Mesendoderm (in vitro differentiated cells): ENCODE measurements at regions not wholly inside any gene's neighbourhood (a gene's known extent, or its start where the extent isn't known, plus 50 kb on each side); places are given as distances from the start of the nearest gene placed in this dataset.

Experiments
- DNase-seq: peaks from one replicate; pipeline ENCODE4 v3.0.0; 2013
- H2AK5ac ChIP-seq: 2 replicates; pipeline ENCODE4 v1.6.1; 2013; ENCODE audit warnings: low read length, inconsistent platforms
- H2BK120ac ChIP-seq: 2 replicates; pipeline ENCODE4 v1.6.1; 2013; ENCODE audit warnings: low read depth, mild to moderate bottlenecking, low read length, moderate library complexity, mixed read lengths
- H2BK15ac ChIP-seq: replicated peaks from 2 replicates; pipeline ENCODE4 v1.6.1; 2013; ENCODE audit warnings: low read depth, mild to moderate bottlenecking, moderate library complexity
- H2BK5ac ChIP-seq: 2 replicates; pipeline ENCODE4 v1.6.1; 2013; ENCODE audit warnings: low read length, inconsistent platforms
- H3K18ac ChIP-seq: 2 replicates; pipeline ENCODE4 v1.6.1; 2013; ENCODE audit warnings: mild to moderate bottlenecking, low read length, mixed read lengths
- H3K23ac ChIP-seq: one replicate; pipeline ENCODE4 v1.6.1; 2013; ENCODE audit warnings: low read length
- H3K27ac ChIP-seq: 2 replicates; pipeline ENCODE4 v1.5.1; 2013; ENCODE audit warnings: low read depth, mild to moderate bottlenecking, inconsistent platforms, low read length, moderate library complexity
- H3K27me3 ChIP-seq: 2 replicates; pipeline ENCODE4 v1.6.1; 2013; ENCODE audit warnings: low read length, control low read depth, mild to moderate bottlenecking, inconsistent platforms; ENCODE audit not compliant: insufficient read depth, poor library complexity
- H3K36me3 ChIP-seq: 2 replicates; pipeline ENCODE4 v1.6.1; 2013; ENCODE audit warnings: low read length, inconsistent platforms; ENCODE audit not compliant: control insufficient read depth, insufficient read depth
- H3K4ac ChIP-seq: one replicate; pipeline ENCODE4 v1.6.1; 2013; ENCODE audit warnings: low read depth, mild to moderate bottlenecking, low read length, moderate library complexity
- H3K4me1 ChIP-seq: 2 replicates; pipeline ENCODE4 v1.6.1; 2013; ENCODE audit warnings: low read depth, low read length, inconsistent platforms; ENCODE audit not compliant: control insufficient read depth
- H3K4me2 ChIP-seq: 2 replicates; pipeline ENCODE4 v1.6.1; 2013; ENCODE audit warnings: low read length
- H3K4me3 ChIP-seq: 2 replicates; pipeline ENCODE4 v1.5.1; 2013; ENCODE audit warnings: mild to moderate bottlenecking, low read length
- H3K56ac ChIP-seq: one replicate; pipeline ENCODE4 v1.6.1; 2013; ENCODE audit warnings: low read length
- H3K79me1 ChIP-seq: 2 replicates; pipeline ENCODE4 v1.6.1; 2013; ENCODE audit warnings: low read length, inconsistent platforms
- H3K79me2 ChIP-seq: 2 replicates; pipeline ENCODE4 v1.6.1; 2013; ENCODE audit warnings: mild to moderate bottlenecking, low read length; ENCODE audit not compliant: control insufficient read depth, insufficient read depth
- H3K9ac ChIP-seq: 2 replicates; pipeline ENCODE4 v1.6.1; 2013; ENCODE audit warnings: low read length, inconsistent platforms
- H4K5ac ChIP-seq: one replicate; pipeline ENCODE4 v1.6.1; 2013; ENCODE audit warnings: low read length
- H4K8ac ChIP-seq: one replicate; pipeline ENCODE4 v1.6.1; 2013; ENCODE audit warnings: low read depth, mild to moderate bottlenecking, control low read depth, low read length, moderate library complexity
- WGBS: extraction: QIAGEN DNeasy Blood & Tissue Kit; methylation state at CpG from one replicate; pipeline ENCODE4 v1.1.7; 2013; ENCODE audit warnings: low lambda C conversion rate, missing lambda C conversion rate; ENCODE audit not compliant: insufficient coverage; ENCODE audit errors: extremely low coverage; 5-methylcytosine and 5-hydroxymethylcytosine counted together

DNA sequence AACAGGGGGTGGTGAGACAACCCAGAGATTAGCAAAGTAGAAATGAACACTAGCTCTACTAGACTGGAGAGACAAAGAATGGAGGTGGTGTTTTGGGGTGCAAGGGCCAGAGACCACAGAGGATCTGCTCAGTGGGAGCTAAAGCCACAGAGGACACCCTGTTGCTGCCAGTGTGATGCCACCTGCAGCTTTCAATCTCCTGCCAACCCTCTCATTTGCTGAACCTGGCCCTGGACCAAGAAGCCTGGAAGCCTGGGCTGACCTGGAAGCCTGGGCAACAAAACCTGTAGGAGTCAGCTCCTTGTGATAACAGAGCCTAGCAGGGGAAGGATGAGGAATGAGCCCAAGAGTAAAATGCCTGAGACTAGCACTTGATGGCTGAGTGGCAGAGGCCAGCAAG is 81.1 kb upstream of the ADO start:
- Histone ChIP-seq H2BK15ac (no peak overlapping the region), H3K4me3 (no peak overlapping the region), H3K27me3 (no peaks in the 10 kb centered on the region), H3K4me2 (no peak overlapping the region), H3K4me1 (no peaks in the 10 kb centered on the region), H2AK5ac (no peak overlapping the region), H4K8ac (no peak overlapping the region), H3K79me2 (no peaks in the 10 kb centered on the region), H3K23ac (no peak overlapping the region), H4K5ac (no peak overlapping the region), H2BK5ac (no peak overlapping the region), H3K79me1 (no peaks in the 10 kb centered on the region), H3K56ac (no peak overlapping the region), H3K27ac (no peak overlapping the region), H2BK120ac (no peak overlapping the region), H3K18ac (no peak overlapping the region), H3K9ac (no peak overlapping the region), H3K36me3 (no peaks in the 10 kb centered on the region), H3K4ac (no peak overlapping the region)
- no peak for DNase-seq

DNA sequence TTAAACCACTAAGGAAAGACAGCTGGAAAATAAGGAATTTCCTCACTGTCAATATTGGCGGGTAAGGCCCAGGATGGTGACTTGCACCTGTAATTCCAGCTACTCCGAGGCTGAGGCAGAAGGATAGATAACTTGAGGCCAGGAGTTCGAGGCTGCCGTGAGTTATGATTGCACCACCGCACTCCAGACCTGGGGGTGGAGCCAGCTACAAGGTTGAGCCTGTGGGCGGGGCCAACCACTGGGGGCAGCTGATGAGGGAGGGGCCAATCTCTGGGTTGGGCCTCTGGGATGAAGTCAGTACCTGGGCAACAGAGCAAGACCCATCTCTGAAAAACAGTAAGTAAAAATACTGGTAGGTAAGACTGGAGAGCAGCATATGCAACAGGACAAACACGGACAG is 80.1 kb upstream of the ADO start:
- no peaks in the 10 kb centered on the region for H3K36me3 ChIP-seq
- H4K5ac ChIP-seq = no peak overlapping the region
- no peak for DNase-seq
- no peak overlapping the region for H2BK5ac ChIP-seq
- H3K27me3 ChIP-seq = no peaks in the 10 kb centered on the region
- no peaks in the 10 kb centered on the region for H3K4me1 ChIP-seq
- no peak overlapping the region for H2AK5ac ChIP-seq
- no peak overlapping the region for H3K9ac ChIP-seq
- H3K27ac ChIP-seq = no peak overlapping the region
- no peak overlapping the region for H3K4me2 ChIP-seq
- no peak overlapping the region for H2BK15ac ChIP-seq
- no peaks in the 10 kb centered on the region for H3K79me1 ChIP-seq
- H3K4ac ChIP-seq = no peak overlapping the region
- H2BK120ac ChIP-seq = no peak overlapping the region
- WGBS = no CpG with 5 or more reads among the region's 7 CpGs
- H3K56ac ChIP-seq = no peak overlapping the region
- H3K79me2 ChIP-seq = no peaks in the 10 kb centered on the region
- H4K8ac ChIP-seq = no peak overlapping the region
- no peak overlapping the region for H3K23ac ChIP-seq
- H3K18ac ChIP-seq = no peak overlapping the region
- H3K4me3 ChIP-seq = no peak overlapping the region

DNA sequence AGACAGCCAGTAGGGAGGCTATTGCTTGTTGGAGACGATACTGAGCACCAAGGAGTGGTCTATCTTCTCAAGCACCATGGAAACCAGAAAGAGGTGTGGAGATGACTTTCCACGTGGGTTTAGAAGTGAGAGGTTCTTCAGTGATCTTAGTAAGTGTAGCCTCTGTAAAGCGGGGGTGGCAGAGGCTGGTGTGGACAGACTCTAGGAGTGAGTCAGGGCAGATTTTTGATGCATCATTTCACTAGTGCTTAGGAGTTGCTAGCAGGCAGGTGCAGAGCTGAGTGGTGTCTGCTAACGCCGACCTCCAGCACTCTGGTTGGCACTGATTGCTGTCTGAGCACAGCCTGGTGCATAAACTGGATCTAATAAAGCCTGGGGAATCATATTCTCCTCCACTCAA is 78.4 kb upstream of the ADO start:
- H2BK5ac ChIP-seq = no peak overlapping the region
- H3K79me1 ChIP-seq = no peaks in the 10 kb centered on the region
- no peak overlapping the region for H2BK15ac ChIP-seq
- H3K36me3 ChIP-seq = no peaks in the 10 kb centered on the region
- no CpG with 5 or more reads among the region's 5 CpGs for WGBS
- no peak overlapping the region for H3K23ac ChIP-seq
- no peak overlapping the region for H3K9ac ChIP-seq
- H4K8ac ChIP-seq = no peak overlapping the region
- H2AK5ac ChIP-seq = no peak overlapping the region
- H3K27me3 ChIP-seq = no peaks in the 10 kb centered on the region
- H3K4me1 ChIP-seq = no peaks in the 10 kb centered on the region
- H3K79me2 ChIP-seq = no peaks in the 10 kb centered on the region
- H3K4me3 ChIP-seq = no peak overlapping the region
- H3K18ac ChIP-seq = no peak overlapping the region
- H4K5ac ChIP-seq = no peak overlapping the region
- H3K27ac ChIP-seq = no peak overlapping the region
- DNase-seq = no peak
- H2BK120ac ChIP-seq = no peak overlapping the region
- no peak overlapping the region for H3K56ac ChIP-seq
- H3K4me2 ChIP-seq = no peak overlapping the region
- no peak overlapping the region for H3K4ac ChIP-seq

DNA sequence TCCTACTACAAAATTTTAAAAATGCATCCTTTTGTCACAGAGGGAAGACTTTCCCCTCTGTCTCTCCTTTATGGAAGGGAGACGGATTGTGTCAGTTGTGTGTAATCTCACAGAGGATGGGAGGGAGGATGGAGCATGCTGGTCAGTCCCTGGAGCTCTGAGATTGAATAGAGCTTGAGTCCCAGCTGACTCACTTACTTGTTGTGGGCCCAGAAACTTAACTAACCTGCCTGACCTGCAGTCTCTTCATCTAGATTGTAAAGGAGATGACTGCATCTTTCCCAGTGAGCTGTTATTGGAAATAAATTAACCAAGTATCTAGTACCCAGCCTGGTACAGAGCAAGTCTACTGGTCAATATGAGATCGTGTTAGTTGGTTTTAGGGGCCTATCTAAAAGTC is 77.9 kb upstream of the ADO start:
- Histone ChIP-seq H2BK5ac (no peak overlapping the region), H3K79me2 (no peaks in the 10 kb centered on the region), H2AK5ac (no peak overlapping the region), H3K4me2 (no peak overlapping the region), H3K23ac (no peak overlapping the region), H3K4ac (no peak overlapping the region), H3K36me3 (no peaks in the 10 kb centered on the region), H4K5ac (no peak overlapping the region), H2BK15ac (no peak overlapping the region), H3K79me1 (no peaks in the 10 kb centered on the region), H4K8ac (no peak overlapping the region), H3K56ac (no peak overlapping the region), H3K27ac (no peak overlapping the region), H3K9ac (no peak overlapping the region), H3K18ac (no peak overlapping the region), H3K4me3 (no peak overlapping the region), H3K4me1 (no peaks in the 10 kb centered on the region), H2BK120ac (no peak overlapping the region), H3K27me3 (no peaks in the 10 kb centered on the region)
- no CpG with 5 or more reads among the region's 2 CpGs for WGBS
- DNase-seq = no peak

DNA sequence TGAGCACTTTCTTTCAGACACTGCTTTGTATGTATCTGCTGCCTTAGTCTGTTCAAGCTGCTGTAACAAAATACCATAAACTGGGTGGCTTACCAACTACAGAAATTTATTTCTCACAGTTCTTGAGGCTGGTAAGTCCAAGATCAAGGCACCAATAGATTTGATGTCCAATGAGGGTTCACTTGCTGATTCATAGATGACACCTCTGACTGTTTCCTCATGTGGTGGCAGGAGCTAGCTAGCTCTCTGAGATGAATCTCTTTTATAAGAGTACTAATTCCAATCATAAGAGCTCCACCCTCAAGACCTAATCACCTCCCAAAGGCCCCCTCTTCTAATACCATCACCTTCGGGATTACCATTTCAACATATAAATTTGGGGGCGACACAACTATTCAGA is 76.6 kb upstream of the ADO start:
- no peak overlapping the region for H3K4me3 ChIP-seq
- H3K9ac ChIP-seq = no peak overlapping the region
- H2AK5ac ChIP-seq = no peak overlapping the region
- no peak overlapping the region for H2BK15ac ChIP-seq
- no peak overlapping the region for H3K27ac ChIP-seq
- H3K4me1 ChIP-seq = no peaks in the 10 kb centered on the region
- H2BK120ac ChIP-seq = no peak overlapping the region
- no peaks in the 10 kb centered on the region for H3K79me2 ChIP-seq
- DNase-seq = no peak
- no peak overlapping the region for H3K4me2 ChIP-seq
- no peak overlapping the region for H3K23ac ChIP-seq
- no peak overlapping the region for H3K18ac ChIP-seq
- no peaks in the 10 kb centered on the region for H3K36me3 ChIP-seq
- no peak overlapping the region for H3K56ac ChIP-seq
- no CpG with 5 or more reads among the region's 2 CpGs for WGBS
- no peak overlapping the region for H2BK5ac ChIP-seq
- H4K8ac ChIP-seq = no peak overlapping the region
- H3K4ac ChIP-seq = no peak overlapping the region
- no peak overlapping the region for H4K5ac ChIP-seq
- no peaks in the 10 kb centered on the region for H3K27me3 ChIP-seq
- H3K79me1 ChIP-seq = no peaks in the 10 kb centered on the region

DNA sequence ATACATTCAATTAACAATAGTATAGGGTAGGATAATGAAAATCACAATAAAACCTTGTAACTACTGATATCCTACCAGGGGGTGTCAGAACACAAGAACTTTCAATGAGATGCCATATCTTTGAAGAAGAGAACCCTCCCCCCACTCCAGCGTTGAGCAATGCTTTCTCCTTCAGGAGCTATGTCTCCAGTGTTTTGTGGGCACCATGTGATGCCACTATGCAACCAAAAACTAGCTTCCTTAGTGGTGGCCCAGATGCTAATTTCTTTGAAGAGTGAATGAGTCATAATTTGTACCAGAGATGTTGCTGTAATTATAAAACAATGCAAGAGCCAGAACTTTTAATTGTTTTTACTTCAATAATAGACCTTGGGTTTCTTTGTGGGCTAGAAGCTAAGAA is 76.0 kb upstream of the ADO start:
- H3K23ac ChIP-seq = no peak overlapping the region
- no peak overlapping the region for H2BK15ac ChIP-seq
- no peaks in the 10 kb centered on the region for H3K4me1 ChIP-seq
- no peaks in the 10 kb centered on the region for H3K36me3 ChIP-seq
- H3K27ac ChIP-seq = no peak overlapping the region
- H2BK5ac ChIP-seq = no peak overlapping the region
- no peak overlapping the region for H3K18ac ChIP-seq
- H3K4me3 ChIP-seq = no peak overlapping the region
- no peak overlapping the region for H2AK5ac ChIP-seq
- no peaks in the 10 kb centered on the region for H3K79me2 ChIP-seq
- H3K9ac ChIP-seq = no peak overlapping the region
- WGBS = no CpG with 5 or more reads among the region's 1 CpG
- no peak for DNase-seq
- no peak overlapping the region for H3K56ac ChIP-seq
- H4K8ac ChIP-seq = no peak overlapping the region
- H2BK120ac ChIP-seq = no peak overlapping the region
- H3K27me3 ChIP-seq = no peaks in the 10 kb centered on the region
- H3K79me1 ChIP-seq = no peaks in the 10 kb centered on the region
- H4K5ac ChIP-seq = no peak overlapping the region
- H3K4ac ChIP-seq = no peak overlapping the region
- no peak overlapping the region for H3K4me2 ChIP-seq
